SK-N-SH treated with all-trans-retinoic acid at 6 μM for 48 hours (cell line): ENCODE measurements at regions not wholly inside any gene's neighbourhood (a gene's known extent, or its start where the extent isn't known, plus 50 kb on each side); places are given as distances from the start of the nearest gene placed in this dataset.

Experiments
- ATAC-seq: fragments of 200-7000 bp; cut with Tn5 transposase; 3 replicates; pipeline ENCODE4 v1.9.1; 2020; ENCODE audit warnings: mild to moderate bottlenecking, moderate library complexity
- ARNTL ChIP-seq: fragments of 450-650 bp; formaldehyde crosslinking; IDR thresholded peaks from 2 replicates; pipeline ENCODE4 v1.5.0; 2020; ENCODE audit warnings: low read depth, mild to moderate bottlenecking, moderate library complexity, borderline replicate concordance
- BACH2 ChIP-seq: fragments of 250-450 bp; sonication (Bioruptor Pico); IDR thresholded peaks from 2 replicates; pipeline ENCODE4 v1.9.0; 2021; ENCODE audit warnings: mild to moderate bottlenecking, borderline replicate concordance
- CSDC2 ChIP-seq: fragments of 250-450 bp; sonication (Bioruptor Pico); IDR thresholded peaks from 2 replicates; pipeline ENCODE4 v1.5.0; 2020; ENCODE audit warnings: mild to moderate bottlenecking, moderate library complexity
- CSRNP3 ChIP-seq: fragments of 250-450 bp; sonication (Bioruptor Pico); IDR thresholded peaks from 2 replicates; pipeline ENCODE4 v1.5.1; 2021; ENCODE audit warnings: mild to moderate bottlenecking, moderate library complexity
- GLIS3 ChIP-seq: fragments of 250-450 bp; sonication (Bioruptor Pico); IDR thresholded peaks from 2 replicates; pipeline ENCODE4 v1.5.0; 2020; ENCODE audit warnings: mild to moderate bottlenecking, moderate library complexity
- ISL1 ChIP-seq: fragments of 250-450 bp; sonication (Bioruptor Pico); IDR thresholded peaks from 2 replicates; pipeline ENCODE4 v2.1.2; 2022; ENCODE audit warnings: mild to moderate bottlenecking, moderate library complexity
- OSR1 ChIP-seq: fragments of 250-450 bp; sonication (Bioruptor Pico); IDR thresholded peaks from 2 replicates; pipeline ENCODE4 v1.8.0; 2022; ENCODE audit warnings: moderate library complexity, mild to moderate bottlenecking, inconsistent platforms
- PATZ1 ChIP-seq: fragments of 250-450 bp; sonication (Bioruptor Pico); IDR thresholded peaks from 2 replicates; pipeline ENCODE4 v1.8.0; 2020; ENCODE audit warnings: mild to moderate bottlenecking, moderate library complexity, borderline replicate concordance
- POU6F1 ChIP-seq: fragments of 250-450 bp; sonication (Bioruptor Pico); IDR thresholded peaks from 2 replicates; pipeline ENCODE4 v1.8.0; 2021; ENCODE audit warnings: low read depth, mild to moderate bottlenecking, moderate library complexity, borderline replicate concordance
- RARB ChIP-seq: fragments of 250-450 bp; sonication (Bioruptor Pico); IDR thresholded peaks from 2 replicates; pipeline ENCODE4 v1.8.0; 2021; ENCODE audit warnings: mild to moderate bottlenecking, moderate library complexity
- SNAI2 ChIP-seq: fragments of 250-450 bp; sonication (Bioruptor Pico); IDR thresholded peaks from 2 replicates; pipeline ENCODE4 v1.5.0; 2020; ENCODE audit warnings: mild to moderate bottlenecking, moderate library complexity
- TOX ChIP-seq: fragments of 250-450 bp; sonication (Bioruptor Pico); IDR thresholded peaks from 2 replicates; pipeline ENCODE4 v1.8.0; 2021; ENCODE audit warnings: mild to moderate bottlenecking, moderate library complexity, borderline replicate concordance
- TSHZ2 ChIP-seq: fragments of 250-450 bp; sonication (Bioruptor Pico); IDR thresholded peaks from 2 replicates; pipeline ENCODE4 v1.5.0; 2020; ENCODE audit warnings: mild to moderate bottlenecking, moderate library complexity
- ZC3H10 ChIP-seq: fragments of 250-450 bp; sonication (Bioruptor Pico); IDR thresholded peaks from 2 replicates; pipeline ENCODE4 v1.5.1; 2021; ENCODE audit warnings: mild to moderate bottlenecking, moderate library complexity
- ZFP3 ChIP-seq: fragments of 250-450 bp; sonication (Bioruptor Pico); IDR thresholded peaks from 2 replicates; pipeline ENCODE4 v1.5.0; 2020; ENCODE audit warnings: mild to moderate bottlenecking, moderate library complexity
- ZNF565 ChIP-seq: fragments of 450-650 bp; formaldehyde crosslinking; conservative IDR thresholded peaks from 2 replicates; pipeline ENCODE4 v1.5.0; 2020; ENCODE audit warnings: low read depth, mild to moderate bottlenecking, moderate library complexity
- ZNF70 ChIP-seq: fragments of 450-650 bp; formaldehyde crosslinking; IDR thresholded peaks from 2 replicates; pipeline ENCODE4 v1.5.0; 2020; ENCODE audit warnings: mild to moderate bottlenecking, moderate library complexity

- TF ChIP-seq SNAI2 (CRISPR knock-in tag) (no peak), OSR1 (CRISPR knock-in tag) (no peak), ZC3H10 (CRISPR knock-in tag) (no peak), CSDC2 (CRISPR knock-in tag) (no peak), GLIS3 (CRISPR knock-in tag) (no peak), ARNTL (no peak), TOX (no peak), POU6F1 (CRISPR knock-in tag) (no peak), ZNF565 (no peak), ISL1 (no peak), BACH2 (CRISPR knock-in tag) (no peak)
Measured at GRCh38 chr5:5650949-5651348, 228.5 kb downstream of the ICE1 start.

GRCh38 chr5:5650242-5650641 is 227.8 kb downstream of the ICE1 start:
- TF ChIP-seq BACH2 (CRISPR knock-in tag) (no peak), TOX (no peak), ZNF70 (CRISPR knock-in tag) (no peak), PATZ1 (CRISPR knock-in tag) (no peak), SNAI2 (CRISPR knock-in tag) (no peak), ZC3H10 (CRISPR knock-in tag) (no peak), CSDC2 (CRISPR knock-in tag) (no peak), ZFP3 (CRISPR knock-in tag) (no peak), OSR1 (CRISPR knock-in tag) (no peak)
- no peak for ATAC-seq

More at GRCh38 chr5:5650949-5651348, 228.5 kb downstream of the ICE1 start:
- ATAC-seq: no peak

- no peak for TF ChIP-seq ISL1
- no peak for TF ChIP-seq POU6F1 (CRISPR knock-in tag)
- TF ChIP-seq ZNF565: no peak
- no peak for TF ChIP-seq PATZ1 (CRISPR knock-in tag)
- no peak for TF ChIP-seq CSDC2 (CRISPR knock-in tag)
- TF ChIP-seq ARNTL: no peak
- TF ChIP-seq CSRNP3: no peak
- TF ChIP-seq ZC3H10 (CRISPR knock-in tag): no peak
- no peak for TF ChIP-seq TSHZ2 (CRISPR knock-in tag)
- no peak for TF ChIP-seq RARB (CRISPR knock-in tag)
- no peak for ATAC-seq
Measured at GRCh38 chr5:5649641-5650040, 227.2 kb downstream of the ICE1 start.
